B cell (primary cell): ENCODE measurements at regions not wholly inside any gene's neighbourhood (a gene's known extent, or its start where the extent isn't known, plus 50 kb on each side); places are given as distances from the start of the nearest gene placed in this dataset.

Source experiments
- ATAC-seq: fragments of 200-7000 bp; cut with Tn5 transposase; one replicate; pipeline ENCODE4 v1.10.0; 2021; ENCODE audit warnings: low read depth, mild to moderate bottlenecking, moderate number of reproducible peaks, moderate library complexity
- CTCF ChIA-PET: fragments of 350-600 bp; sonication (Branson Sonifier 250); formaldehyde crosslinking; loops from one replicate; lab custom pipeline; 2021; ENCODE audit warnings: antibody characterized with exemption, inconsistent platforms; lab: Charles Lee
- POLR2A ChIA-PET: fragments of 350-600 bp; sonication (Branson Sonifier 250); formaldehyde crosslinking; loops from one replicate; lab custom pipeline; 2021; ENCODE audit warnings: antibody characterized with exemption; lab: Charles Lee
- DNase-seq: peaks from one replicate; pipeline ENCODE4 v3.0.0; 2013
- H2AFZ ChIP-seq: 2 replicates; pipeline ENCODE4 v1.6.1; 2012; ENCODE audit warnings: mild to moderate bottlenecking, low read depth, low read length; ENCODE audit not compliant: insufficient read depth, poor library complexity, severe bottlenecking
- H3K27ac ChIP-seq, 2 donors: 1 replicate in 1 of 2; 2 replicates in 1 of 2; pipeline ENCODE4 v1.5.1; 2012 to 2013; ENCODE audit warnings: low read length in 2 of 2, mild to moderate bottlenecking in 2 of 2, moderate library complexity in 1 of 2
- H3K27me3 ChIP-seq, 4 experiments: fragments of 200-600 bp in 1 of 4; sonication (generic) in 1 of 4; replicated peaks in 1 of 4; 1 replicate in 2 of 4; 2 replicates in 2 of 4; pipeline versions ENCODE4 v1.6.1 to v1.7.0; 2013 to 2016; ENCODE audit warnings: low read length in 3 of 4, mild to moderate bottlenecking in 2 of 4, mixed read lengths in 1 of 4, moderate library complexity in 1 of 4; ENCODE audit not compliant: insufficient read depth in 4 of 4, control insufficient read depth in 3 of 4; ENCODE audit errors: control extremely low read depth in 1 of 4
- H3K36me3 ChIP-seq, 2 experiments: replicated peaks in 1 of 2; 1 replicate in 1 of 2; 2 replicates in 1 of 2; pipeline versions ENCODE4 v1.6.1 to v1.7.1; 2013; ENCODE audit warnings: low read length in 1 of 2; ENCODE audit not compliant: insufficient read depth in 2 of 2, control insufficient read depth in 1 of 2; ENCODE audit errors: control extremely low read depth in 1 of 2, extremely low read depth in 1 of 2
- H3K4me1 ChIP-seq, 2 donors: fragments of 200-600 bp in 1 of 2; sonication (generic) in 1 of 2; 1 replicate in 1 of 2; 2 replicates in 1 of 2; pipeline versions ENCODE4 v1.5.1 to v1.6.1; 2013 to 2017; ENCODE audit warnings: low read length in 2 of 2; ENCODE audit not compliant: control insufficient read depth in 2 of 2, insufficient read depth in 2 of 2
- H3K4me2 ChIP-seq: replicated peaks from 2 replicates; pipeline ENCODE3; 2012; ENCODE audit warnings: mild to moderate bottlenecking, low read depth, low read length; ENCODE audit not compliant: poor library complexity, severe bottlenecking
- H3K4me3 ChIP-seq, 5 experiments: fragments of 200-600 bp in 1 of 5; sonication (generic) in 1 of 5; 1 replicate in 3 of 5; 2 replicates in 2 of 5; pipeline versions ENCODE4 v1.5.1 to v1.7.0; 2011 to 2016; ENCODE audit warnings: low read length in 4 of 5, mild to moderate bottlenecking in 4 of 5, low read depth in 2 of 5, control low read depth in 1 of 5, moderate library complexity in 1 of 5; ENCODE audit not compliant: insufficient read depth in 1 of 5; ENCODE audit errors: control extremely low read depth in 1 of 5, extremely low read depth in 1 of 5
- H3K79me2 ChIP-seq: fragments of 200-600 bp; sonication (generic); one replicate; pipeline ENCODE4 v1.6.0; 2016; ENCODE audit warnings: low read length; ENCODE audit not compliant: control insufficient read depth, insufficient read depth
- H3K9ac ChIP-seq: fragments of 200-600 bp; sonication (generic); 2 replicates; pipeline ENCODE4 v1.6.1; 2017; ENCODE audit warnings: mild to moderate bottlenecking, low read length, moderate library complexity
- H3K9me3 ChIP-seq, 3 donors: one replicate each; pipeline versions ENCODE4 v1.6.1 to v1.7.1; 2013; ENCODE audit warnings: low read length in 2 of 3; ENCODE audit not compliant: control insufficient read depth in 2 of 3, insufficient read depth in 1 of 3; ENCODE audit errors: control extremely low read depth in 1 of 3
- H4K20me1 ChIP-seq: 2 replicates; pipeline ENCODE4 v1.6.0; 2012; ENCODE audit warnings: mild to moderate bottlenecking, low read length; ENCODE audit not compliant: insufficient read depth, control insufficient read depth, poor library complexity, severe bottlenecking
- H3K27ac Mint-ChIP-seq: one replicate; pipeline ENCODE4 v1.8.0; 2021; ENCODE audit warnings: mixed read lengths
- H3K27me3 Mint-ChIP-seq: one replicate; pipeline ENCODE4 v1.8.0; 2021; ENCODE audit warnings: mixed read lengths
- H3K4me1 Mint-ChIP-seq: one replicate; pipeline ENCODE4 v1.8.0; 2021; ENCODE audit warnings: mixed read lengths
- H3K4me3 Mint-ChIP-seq: one replicate; pipeline ENCODE4 v1.8.0; 2021; ENCODE audit warnings: mixed read lengths
- H3K9me3 Mint-ChIP-seq: one replicate; pipeline ENCODE4 v1.8.0; 2022; ENCODE audit warnings: mixed read lengths; ENCODE audit not compliant: insufficient read depth
- EZH2 ChIP-seq: IDR thresholded peaks from 2 replicates; pipeline ENCODE4 v1.6.1; 2012; ENCODE audit warnings: borderline replicate concordance, low read depth, mild to moderate bottlenecking, moderate library complexity, low read length; ENCODE audit not compliant: insufficient read depth, poor library complexity, severe bottlenecking
- WGBS: methylation state at CpG from one replicate; pipeline ENCODE4 v1.1.5; 2013; ENCODE audit warnings: missing lambda C conversion rate; ENCODE audit not compliant: insufficient coverage; 5-methylcytosine and 5-hydroxymethylcytosine counted together
- intact Hi-C: fragments of 100-400 bp; cut with micrococcal nuclease; formaldehyde crosslinking; loops from one replicate; pipeline ENCODE4 v1.10.0; 2022
- TF ChIP-seq, protein P1 (sequence below): fragments of 200-600 bp; IDR thresholded peaks from one replicate; pipeline ENCODE4 v1.8.0; 2022; ENCODE audit warnings: antibody characterized with exemption, mild to moderate bottlenecking

DNA sequence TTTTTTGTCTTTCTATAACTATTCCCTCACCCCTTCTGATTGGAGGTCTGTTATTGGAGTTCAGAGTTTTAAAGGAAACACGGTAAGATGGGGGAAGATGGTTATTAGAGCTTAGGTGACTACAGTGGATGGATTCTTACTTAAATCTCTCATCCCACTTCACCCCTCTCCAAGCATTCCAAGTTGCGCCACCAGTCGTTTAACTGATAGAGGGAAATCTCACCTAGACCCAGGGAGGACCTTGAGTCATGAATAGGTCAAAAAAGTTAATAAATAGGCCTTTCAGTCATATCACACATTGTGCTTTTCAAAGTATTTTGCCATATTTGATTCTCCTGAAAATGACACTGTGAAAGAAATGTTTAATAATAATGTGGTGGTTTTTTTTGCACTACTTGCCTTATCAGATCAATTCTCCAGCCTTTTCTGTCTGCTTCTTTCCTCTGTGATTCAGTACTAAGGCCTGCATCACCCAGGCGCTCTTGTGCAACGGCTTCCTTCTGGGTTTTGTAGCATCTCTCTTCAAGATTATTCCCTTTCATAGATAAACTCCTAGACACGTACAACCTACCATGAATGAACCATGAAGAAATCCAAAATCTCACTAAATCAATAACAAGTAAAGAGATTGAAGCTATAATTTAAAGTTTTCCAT is 100.4 kb upstream of the TGFBR2 start:
- Histone ChIP-seq H3K4me3 (no peak overlapping the region), H3K36me3 (no peaks in the 10 kb centered on the region), H3K27ac (no peak overlapping the region), H3K9ac (no peak overlapping the region), H3K4me1 (peaks cover 29 to 30% of the 10 kb centered on the region in 2 donors), H2AFZ (no peak overlapping the region), H4K20me1 (no peaks in the 10 kb centered on the region), H3K4me2 (no peak overlapping the region), H3K9me3 (peaks cover 0 to 3% (median 0%) of the 10 kb centered on the region in 3 donors), H3K27me3 (no peaks in the 10 kb centered on the region), H3K79me2 (peaks cover 2% of the 10 kb centered on the region)
- Mint-ChIP-seq H3K27me3 (no peaks in the 10 kb centered on the region), H3K9me3 (no peaks in the 10 kb centered on the region), H3K4me1 (peaks cover 54% of the 10 kb centered on the region), H3K27ac (no peak overlapping the region), H3K4me3 (no peak overlapping the region)
- WGBS = 92% methylated on average over 2 of the region's 6 CpGs
- intact Hi-C loops = no loop called here
- TF ChIP-seq, protein P1, sequence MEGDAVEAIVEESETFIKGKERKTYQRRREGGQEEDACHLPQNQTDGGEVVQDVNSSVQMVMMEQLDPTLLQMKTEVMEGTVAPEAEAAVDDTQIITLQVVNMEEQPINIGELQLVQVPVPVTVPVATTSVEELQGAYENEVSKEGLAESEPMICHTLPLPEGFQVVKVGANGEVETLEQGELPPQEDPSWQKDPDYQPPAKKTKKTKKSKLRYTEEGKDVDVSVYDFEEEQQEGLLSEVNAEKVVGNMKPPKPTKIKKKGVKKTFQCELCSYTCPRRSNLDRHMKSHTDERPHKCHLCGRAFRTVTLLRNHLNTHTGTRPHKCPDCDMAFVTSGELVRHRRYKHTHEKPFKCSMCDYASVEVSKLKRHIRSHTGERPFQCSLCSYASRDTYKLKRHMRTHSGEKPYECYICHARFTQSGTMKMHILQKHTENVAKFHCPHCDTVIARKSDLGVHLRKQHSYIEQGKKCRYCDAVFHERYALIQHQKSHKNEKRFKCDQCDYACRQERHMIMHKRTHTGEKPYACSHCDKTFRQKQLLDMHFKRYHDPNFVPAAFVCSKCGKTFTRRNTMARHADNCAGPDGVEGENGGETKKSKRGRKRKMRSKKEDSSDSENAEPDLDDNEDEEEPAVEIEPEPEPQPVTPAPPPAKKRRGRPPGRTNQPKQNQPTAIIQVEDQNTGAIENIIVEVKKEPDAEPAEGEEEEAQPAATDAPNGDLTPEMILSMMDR = no peak
- POLR2A ChIA-PET = interaction anchor here (0.7 kb wide), 1 partner anchor 17 kb away, joined by 3 read pairs; no protein-coding TSS in a partner anchor
- no peak for ATAC-seq
- DNase-seq = no peak
- CTCF ChIA-PET = no interaction called here

DNA sequence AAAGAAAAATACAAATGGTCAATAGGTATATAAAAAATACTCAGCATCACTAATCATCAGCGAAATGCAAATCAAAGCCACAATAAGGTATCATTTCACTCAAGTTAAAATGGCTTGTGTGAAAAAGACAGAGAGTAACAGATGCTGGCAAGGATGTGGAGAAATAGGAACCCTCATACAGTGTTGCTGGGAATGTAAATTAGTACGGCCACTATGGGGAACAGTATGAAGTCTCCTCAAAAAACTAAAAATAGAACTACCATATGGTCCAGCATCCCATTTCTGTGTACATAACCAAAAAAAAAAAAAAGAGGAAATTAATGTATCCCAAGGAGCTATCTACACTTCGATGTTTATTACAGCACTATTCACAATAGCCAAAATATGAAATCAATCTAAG is 98.1 kb upstream of the TGFBR2 start:
- Histone ChIP-seq H3K9me3 (peaks cover 0 to 3% (median 0%) of the 10 kb centered on the region in 3 donors), H3K27ac (no peak overlapping the region), H3K4me1 (peaks cover 6 to 7% of the 10 kb centered on the region in 2 donors), H3K36me3 (no peaks in the 10 kb centered on the region), H3K4me2 (no peak overlapping the region), H2AFZ (no peak overlapping the region), H3K4me3 (no peak overlapping the region), H3K79me2 (peaks cover 2% of the 10 kb centered on the region), H3K27me3 (no peaks in the 10 kb centered on the region), H3K9ac (no peak overlapping the region), H4K20me1 (no peaks in the 10 kb centered on the region)
- Mint-ChIP-seq H3K27ac (no peak overlapping the region), H3K27me3 (no peaks in the 10 kb centered on the region), H3K4me3 (no peak overlapping the region), H3K9me3 (no peaks in the 10 kb centered on the region), H3K4me1 (peaks cover 32% of the 10 kb centered on the region)
- CTCF ChIA-PET = no interaction called here
- ATAC-seq (no peak), DNase-seq (no peak)
- intact Hi-C loops = no loop called here
- no CpG with 5 or more reads among the region's 3 CpGs for WGBS
- POLR2A ChIA-PET = no interaction called here
- TF ChIP-seq, protein P1 = no peak
- TF ChIP-seq EZH2 = no peak
